AG10803 (cell line): ENCODE measurements at regions not wholly inside any gene's neighbourhood (a gene's known extent, or its start where the extent isn't known, plus 50 kb on each side); places are given as distances from the start of the nearest gene placed in this dataset.
"Not testable (repeated sequence)": the region's sequence is repeated elsewhere in the genome, so short reads cannot be mapped to it uniquely, and the experiment has no call there.

Source experiments
- DNase-seq: peaks from one replicate; pipeline ENCODE4 v3.0.0; 2010; ENCODE audit warnings: low read depth
- H3K4me3 ChIP-seq: 2 replicates; pipeline ENCODE4 v1.5.1; 2011; ENCODE audit warnings: mild to moderate bottlenecking, low read length, control low read depth
- TF ChIP-seq, protein P1 (sequence below): conservative IDR thresholded peaks from 2 replicates; pipeline ENCODE4 v1.5.1; 2011; ENCODE audit warnings: mild to moderate bottlenecking, low read length, control low read depth, inconsistent platforms

DNA sequence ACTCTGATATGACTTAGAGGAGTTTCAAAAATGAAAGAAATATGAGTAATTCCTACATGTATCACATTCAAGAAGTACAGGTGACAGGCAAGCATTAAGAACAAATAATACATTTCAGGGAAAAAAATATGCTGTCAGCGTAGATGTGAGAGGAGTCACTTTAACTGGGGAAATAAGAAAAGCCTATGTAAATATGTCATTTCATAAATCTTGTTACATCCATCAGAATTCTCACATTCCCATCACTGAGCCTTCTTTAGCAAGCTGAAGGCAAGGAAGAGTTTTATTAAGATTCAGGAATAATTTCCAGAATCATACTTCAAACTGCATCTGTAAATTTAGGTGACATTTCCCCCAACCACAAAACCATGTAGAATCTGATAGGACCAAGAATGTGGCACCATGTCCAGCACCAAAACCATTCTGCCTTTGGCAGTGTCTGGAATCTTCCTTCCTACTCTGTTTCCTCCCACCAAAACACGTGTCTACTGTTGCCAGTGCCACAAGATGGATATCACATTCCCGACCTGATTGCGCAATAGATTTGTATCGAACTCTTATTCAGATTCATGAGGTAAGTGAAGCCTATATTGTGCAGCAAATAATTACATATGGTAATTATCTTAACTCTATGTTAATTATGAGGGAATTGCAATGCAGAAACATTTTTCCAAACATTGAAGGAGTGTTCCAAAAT, 690.9 kb downstream of the ISL1 start:
- no peak for DNase-seq
- TF ChIP-seq, protein P1, sequence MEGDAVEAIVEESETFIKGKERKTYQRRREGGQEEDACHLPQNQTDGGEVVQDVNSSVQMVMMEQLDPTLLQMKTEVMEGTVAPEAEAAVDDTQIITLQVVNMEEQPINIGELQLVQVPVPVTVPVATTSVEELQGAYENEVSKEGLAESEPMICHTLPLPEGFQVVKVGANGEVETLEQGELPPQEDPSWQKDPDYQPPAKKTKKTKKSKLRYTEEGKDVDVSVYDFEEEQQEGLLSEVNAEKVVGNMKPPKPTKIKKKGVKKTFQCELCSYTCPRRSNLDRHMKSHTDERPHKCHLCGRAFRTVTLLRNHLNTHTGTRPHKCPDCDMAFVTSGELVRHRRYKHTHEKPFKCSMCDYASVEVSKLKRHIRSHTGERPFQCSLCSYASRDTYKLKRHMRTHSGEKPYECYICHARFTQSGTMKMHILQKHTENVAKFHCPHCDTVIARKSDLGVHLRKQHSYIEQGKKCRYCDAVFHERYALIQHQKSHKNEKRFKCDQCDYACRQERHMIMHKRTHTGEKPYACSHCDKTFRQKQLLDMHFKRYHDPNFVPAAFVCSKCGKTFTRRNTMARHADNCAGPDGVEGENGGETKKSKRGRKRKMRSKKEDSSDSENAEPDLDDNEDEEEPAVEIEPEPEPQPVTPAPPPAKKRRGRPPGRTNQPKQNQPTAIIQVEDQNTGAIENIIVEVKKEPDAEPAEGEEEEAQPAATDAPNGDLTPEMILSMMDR, result no peak
- H3K4me3 ChIP-seq, result no peak overlapping the region

DNA sequence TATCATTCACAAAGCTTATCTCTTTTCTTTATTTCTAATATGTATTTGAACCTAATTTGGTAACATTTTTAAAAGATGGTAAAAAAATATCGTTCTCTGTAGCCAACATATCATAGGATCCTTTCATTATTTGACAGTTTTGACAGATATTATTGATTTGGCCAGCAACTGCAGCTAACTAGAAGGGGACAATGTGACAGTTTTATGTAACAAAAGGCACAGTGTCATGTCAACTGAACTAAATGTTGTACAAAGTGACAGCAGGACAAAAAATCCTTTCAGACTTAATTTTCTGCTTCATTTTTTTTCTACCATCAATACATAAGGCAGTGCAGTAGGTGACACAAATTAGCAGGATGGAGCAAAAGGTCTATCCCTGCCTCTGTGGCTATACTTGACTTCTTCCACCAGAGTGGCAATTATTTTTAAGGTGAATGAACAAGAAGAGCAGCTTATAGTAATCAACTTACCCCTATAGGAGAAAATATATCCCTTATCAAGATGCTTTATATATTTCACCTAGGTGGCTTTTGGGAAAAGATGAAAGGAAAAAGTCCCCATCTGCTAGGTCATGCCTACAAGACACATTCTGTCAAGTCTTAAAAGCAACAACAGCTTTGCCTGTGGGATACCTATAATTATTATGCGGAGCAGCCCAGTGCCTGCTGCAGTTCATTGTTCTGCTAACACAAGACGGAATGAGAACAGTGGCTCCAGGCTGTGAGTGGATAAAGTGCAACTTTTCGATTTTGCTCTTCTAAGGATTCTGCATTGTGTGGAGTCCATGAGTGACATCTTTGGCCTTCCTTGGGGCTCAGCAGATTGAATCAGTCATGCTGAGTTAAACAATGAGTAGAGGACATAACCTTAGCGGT, 694.9 kb downstream of the ISL1 start:
- TF ChIP-seq, protein P1, result no peak
- H3K4me3 ChIP-seq, result no peak overlapping the region
- no peak for DNase-seq

DNA sequence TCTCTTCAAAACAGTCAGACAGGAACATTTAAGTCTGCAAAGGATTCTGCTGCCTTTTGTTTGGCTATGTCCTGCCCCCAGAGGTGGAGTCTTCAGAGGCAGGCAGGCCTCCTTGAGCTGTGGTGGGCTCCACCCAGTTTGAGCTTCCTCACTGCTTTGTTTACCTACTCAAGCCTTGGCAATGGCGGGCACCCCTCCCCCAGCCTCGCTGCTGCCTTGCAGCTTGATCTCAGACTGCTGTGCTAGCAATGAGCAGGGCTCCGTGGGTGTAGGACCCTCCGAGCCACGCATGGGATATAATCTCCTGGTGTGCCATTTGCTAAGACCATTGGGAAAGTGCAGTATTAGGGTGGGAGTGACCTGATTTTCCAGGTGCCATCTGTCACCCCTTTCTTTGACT, 685.4 kb upstream of the ITGA1 start:
- not testable (repeated sequence) for DNase-seq, H3K4me3 ChIP-seq

DNA sequence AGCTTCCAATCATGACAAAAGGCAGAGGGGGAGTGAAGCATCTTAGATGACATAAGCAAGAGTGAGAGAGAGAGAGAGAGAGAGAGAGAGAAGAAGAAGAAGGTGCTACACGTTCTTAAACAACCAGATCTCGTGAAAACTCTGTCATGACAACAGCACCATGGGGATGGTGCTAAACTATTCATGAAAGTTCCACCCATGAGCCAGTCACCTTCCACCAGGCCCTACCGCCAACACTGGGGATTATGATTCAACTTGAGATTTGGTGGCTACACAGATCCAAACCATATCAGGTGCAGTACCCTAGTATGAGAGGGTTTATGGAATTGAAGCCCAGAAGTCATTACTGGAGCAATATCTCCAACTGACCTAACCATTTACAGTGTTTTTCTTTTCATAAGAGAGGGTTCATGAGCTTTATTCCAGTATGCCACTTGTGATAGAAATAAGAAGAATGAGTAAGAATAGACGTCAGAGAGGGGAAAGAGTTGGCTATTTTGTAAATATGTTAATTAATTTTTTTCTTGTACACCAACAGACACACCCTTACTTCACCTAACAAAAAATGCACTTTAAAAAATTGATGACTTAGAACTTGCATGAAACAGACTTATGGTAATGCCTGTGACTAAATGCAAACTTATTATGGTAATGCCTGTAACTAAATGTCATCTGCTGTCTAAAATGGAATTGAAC, 680.4 kb upstream of the ITGA1 start:
- no peak overlapping the region for H3K4me3 ChIP-seq
- TF ChIP-seq, protein P1, result no peak
- no peak for DNase-seq

DNA sequence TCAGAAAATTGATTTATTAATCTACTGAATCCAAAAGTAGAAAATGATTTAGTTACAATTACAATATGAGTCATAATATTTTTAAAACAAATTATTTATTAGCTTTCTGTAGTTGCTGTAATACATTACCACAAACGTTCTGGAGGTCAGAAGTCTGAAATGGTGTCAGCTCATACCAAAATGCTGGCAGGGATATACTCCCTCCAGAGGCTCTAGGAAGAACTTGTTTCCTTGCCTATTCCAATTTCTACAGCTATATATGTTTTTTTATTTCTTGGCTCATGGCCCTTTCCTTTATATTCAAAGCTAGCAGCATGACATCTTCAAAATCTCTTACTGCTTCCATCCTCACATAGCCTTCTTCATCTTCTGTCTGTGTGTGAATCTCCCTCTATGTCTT, 667.9 kb upstream of the ITGA1 start:
- TF ChIP-seq, protein P1, result no peak
- H3K4me3 ChIP-seq, result no peak overlapping the region
- no peak for DNase-seq

DNA sequence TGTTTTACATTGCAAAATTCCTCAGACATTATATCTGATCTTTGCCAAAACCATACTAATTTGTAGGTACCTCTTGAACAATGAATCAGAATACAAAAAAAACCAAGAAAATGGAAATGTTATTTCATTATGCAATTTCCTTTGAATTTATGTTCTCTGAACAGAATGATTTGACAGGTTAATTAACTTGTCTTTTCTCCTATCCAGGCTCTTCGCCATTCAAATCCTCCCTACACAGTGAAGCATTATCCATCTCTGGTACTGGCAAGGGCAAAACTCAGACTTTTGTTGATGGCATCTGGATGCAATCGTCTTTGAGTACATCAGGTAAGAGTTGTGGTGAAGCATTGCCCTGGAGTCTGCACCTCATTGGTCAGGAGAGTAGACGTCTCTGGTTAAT, 655.7 kb upstream of the ITGA1 start:
- H3K4me3 ChIP-seq, result no peak overlapping the region
- TF ChIP-seq, protein P1, result no peak
- DNase-seq, result no peak

DNA sequence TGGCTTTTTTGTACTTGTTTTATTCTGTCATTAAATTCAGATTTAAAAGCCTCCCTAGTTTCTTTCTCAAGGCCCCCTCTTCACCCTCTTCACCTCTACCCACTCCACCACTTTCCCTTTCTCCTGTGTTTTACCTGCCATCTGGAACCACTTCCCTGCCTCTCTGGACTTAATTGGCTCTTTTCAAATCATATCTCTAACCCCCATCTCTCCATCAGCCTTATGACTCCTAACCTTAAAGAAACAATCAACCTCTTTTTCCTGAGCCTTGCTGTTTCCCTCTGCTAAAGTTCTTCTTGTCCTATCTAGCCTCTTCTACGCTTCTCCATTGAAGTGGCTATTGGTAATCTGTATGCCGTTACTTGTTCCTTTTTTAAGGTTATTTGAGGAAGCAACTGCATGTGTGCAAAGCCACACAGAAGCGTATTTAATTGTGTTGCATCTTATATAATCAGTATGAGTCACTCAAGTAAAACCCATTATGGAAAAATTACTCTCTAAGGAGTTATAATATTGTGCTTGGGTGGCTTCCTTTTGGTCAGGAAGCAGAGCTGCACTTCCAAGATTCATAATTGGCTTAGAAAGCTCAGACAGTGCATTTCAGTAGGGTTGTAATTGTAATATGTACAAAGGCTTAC, 653.6 kb upstream of the ITGA1 start:
- TF ChIP-seq, protein P1, result no peak
- DNase-seq, result no peak

More for the DNA sequence above, 653.6 kb upstream of the ITGA1 start:
- no peak overlapping the region for H3K4me3 ChIP-seq
